HepG2 (cell line): ENCODE measurements at regions not wholly inside any gene's neighbourhood (a gene's known extent, or its start where the extent isn't known, plus 50 kb on each side); places are given as distances from the start of the nearest gene placed in this dataset.

Experiments
- ATF4 ChIP-seq, 2 experiments: fragments of 450-650 bp in 1 of 2; sonication (generic) in 1 of 2; formaldehyde crosslinking; IDR thresholded peaks; 2 replicates each; pipeline versions ENCODE4 v1.5.0 to v1.8.0; 2020 to 2022; ENCODE audit warnings: mild to moderate bottlenecking in 1 of 2, missing genetic modification reagents in 1 of 2
- ATF7-NPFF ChIP-seq: sonication (generic); formaldehyde crosslinking; IDR thresholded peaks from 2 replicates; pipeline ENCODE4 v1.8.1; 2023; ENCODE audit warnings: mild to moderate bottlenecking, low read depth, missing genetic modification reagents, moderate library complexity
- CEBPG ChIP-seq: IDR thresholded peaks from 2 replicates; pipeline ENCODE4 v1.6.1; 2016
- CREM ChIP-seq, 2 experiments: sonication (generic) in 1 of 2; formaldehyde crosslinking in 1 of 2; IDR thresholded peaks; 2 replicates each; pipeline versions ENCODE4 v1.4.0 to v1.6.1; 2016 to 2020; ENCODE audit warnings: antibody characterized with exemption in 1 of 2, mild to moderate bottlenecking in 1 of 2, missing genetic modification reagents in 1 of 2
- EP300 ChIP-seq, 3 experiments: sonication (generic) in 1 of 3; formaldehyde crosslinking in 1 of 3; IDR thresholded peaks; 2 replicates each; pipeline versions ENCODE4 v1.5.1 to v1.6.1; 2011 to 2020; ENCODE audit warnings: low read depth in 2 of 3, low read length in 2 of 3, borderline replicate concordance in 1 of 3, improper control_type of control experiment in 1 of 3, mild to moderate bottlenecking in 1 of 3, missing genetic modification reagents in 1 of 3, moderate library complexity in 1 of 3
- ERF ChIP-seq: IDR thresholded peaks from 2 replicates; pipeline ENCODE4 v1.6.1; 2018; ENCODE audit warnings: missing biosample characterization, missing genetic modification reagents
- FOSL2 ChIP-seq: sonication (generic); formaldehyde crosslinking; IDR thresholded peaks from 2 replicates; pipeline ENCODE4 v1.4.0; 2020; ENCODE audit warnings: missing genetic modification reagents
- FOXA1 ChIP-seq, 2 experiments: fragments of 450-650 bp in 1 of 2; sonication (generic) in 1 of 2; formaldehyde crosslinking in 1 of 2; IDR thresholded peaks; 2 replicates each; pipeline versions ENCODE4 v1.4.0 to v1.6.1; 2016 to 2020; ENCODE audit warnings: missing genetic modification reagents in 1 of 2
- FOXO1 ChIP-seq: sonication (generic); formaldehyde crosslinking; IDR thresholded peaks from 2 replicates; pipeline ENCODE4 v1.4.0; 2020; ENCODE audit warnings: missing genetic modification reagents
- GATAD2A ChIP-seq: IDR thresholded peaks from 2 replicates; pipeline ENCODE4 v1.6.1; 2016
- HMG20A ChIP-seq: IDR thresholded peaks from 2 replicates; pipeline ENCODE4 v1.6.1; 2016; ENCODE audit warnings: borderline replicate concordance
- HOMEZ ChIP-seq: IDR thresholded peaks from 2 replicates; pipeline ENCODE4 v1.6.1; 2016; ENCODE audit warnings: low read depth
- IKZF5 ChIP-seq: IDR thresholded peaks from 2 replicates; pipeline ENCODE4 v1.6.1; 2018; ENCODE audit warnings: missing genetic modification reagents, mild to moderate bottlenecking, missing compliant biosample characterization
- IRF2 ChIP-seq: IDR thresholded peaks from 2 replicates; pipeline ENCODE4 v1.6.1; 2018; ENCODE audit warnings: missing genetic modification reagents, missing compliant biosample characterization
- NFATC3 ChIP-seq: sonication (generic); formaldehyde crosslinking; IDR thresholded peaks from 2 replicates; pipeline ENCODE4 v1.5.1; 2020; ENCODE audit warnings: mild to moderate bottlenecking, missing genetic modification reagents
- NR2F6 ChIP-seq, 2 experiments: IDR thresholded peaks; 2 replicates each; pipeline ENCODE4 v1.6.1; 2016; ENCODE audit warnings: antibody characterized with exemption in 1 of 2, mild to moderate bottlenecking in 1 of 2
- REPIN1 ChIP-seq: sonication (generic); formaldehyde crosslinking; IDR thresholded peaks from 2 replicates; pipeline ENCODE4 v1.8.0; 2022; ENCODE audit warnings: missing genetic modification reagents, low read depth, mild to moderate bottlenecking, borderline replicate concordance
- RXRB ChIP-seq: IDR thresholded peaks from 2 replicates; pipeline ENCODE4 v1.6.1; 2016; ENCODE audit warnings: borderline replicate concordance, missing genetic modification reagents, missing compliant biosample characterization
- SRSF4 ChIP-seq: fragments of 200-400 bp; formaldehyde crosslinking; IDR thresholded peaks from one replicate; pipeline ENCODE4 v1.6.1; 2018; ENCODE audit warnings: mild to moderate bottlenecking, low read depth, low read length, moderate library complexity; ENCODE audit not compliant: poor library complexity, severe bottlenecking
- ZNF124 ChIP-seq: sonication (generic); formaldehyde crosslinking; IDR thresholded peaks from 2 replicates; pipeline ENCODE4 v1.4.0; 2020; ENCODE audit warnings: missing genetic modification reagents
- ZNF260 ChIP-seq: sonication (generic); formaldehyde crosslinking; IDR thresholded peaks from 2 replicates; pipeline ENCODE4 v1.4.0; 2020; ENCODE audit warnings: missing genetic modification reagents, low read depth, mild to moderate bottlenecking, borderline replicate concordance
- ZNF563 ChIP-seq: sonication (generic); formaldehyde crosslinking; IDR thresholded peaks from 2 replicates; pipeline ENCODE4 v1.8.0; 2022; ENCODE audit warnings: mild to moderate bottlenecking, moderate library complexity, missing genetic modification reagents
- ZNF567 ChIP-seq: sonication (generic); formaldehyde crosslinking; IDR thresholded peaks from 2 replicates; pipeline ENCODE4 v1.8.1; 2023; ENCODE audit warnings: mild to moderate bottlenecking, missing genetic modification reagents, borderline replicate concordance
- TF ChIP-seq, protein P1 (sequence below): sonication (generic); formaldehyde crosslinking; IDR thresholded peaks from 2 replicates; pipeline ENCODE4 v1.8.0; 2022; ENCODE audit warnings: mild to moderate bottlenecking, missing genetic modification reagents, moderate library complexity

GRCh38 chr3:41102053-41102556 is 97.2 kb upstream of the CTNNB1 start (continued):
- peak in 1 of 2 experiments; percentile 96; a peak in 2 of 4 replicates for TF ChIP-seq ATF4 (CRISPR knock-in tag; IDR thresholded peaks at IDR 0.05)
- TF ChIP-seq ATF7-NPFF (CRISPR knock-in tag) = no peak
- TF ChIP-seq FOXA1 (IDR thresholded peaks at IDR 0.05) = no peak
- TF ChIP-seq FOXA1 (CRISPR knock-in tag; IDR thresholded peaks at IDR 0.05) = peak; percentile 56
- TF ChIP-seq ERF (CRISPR knock-in tag) = no peak
- no peak for TF ChIP-seq ZNF260
- no peak for TF ChIP-seq SRSF4
- TF ChIP-seq, protein P1, sequence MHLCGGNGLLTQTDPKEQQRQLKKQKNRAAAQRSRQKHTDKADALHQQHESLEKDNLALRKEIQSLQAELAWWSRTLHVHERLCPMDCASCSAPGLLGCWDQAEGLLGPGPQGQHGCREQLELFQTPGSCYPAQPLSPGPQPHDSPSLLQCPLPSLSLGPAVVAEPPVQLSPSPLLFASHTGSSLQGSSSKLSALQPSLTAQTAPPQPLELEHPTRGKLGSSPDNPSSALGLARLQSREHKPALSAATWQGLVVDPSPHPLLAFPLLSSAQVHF = no peak
- TF ChIP-seq HOMEZ (CRISPR knock-in tag) = peak; percentile 62; the same call in 1 of the 2 replicates
- TF ChIP-seq CEBPG (CRISPR knock-in tag) = peak; percentile 86
- TF ChIP-seq ZNF124 (CRISPR knock-in tag) = 0 out of 2 replicates have a peak, but pooled peaks have one; percentile 45
- TF ChIP-seq GATAD2A (CRISPR knock-in tag) = peak; percentile 84
- peak; percentile 81 for TF ChIP-seq FOSL2 (CRISPR knock-in tag)
- peak in 1 of 2 experiments; percentile 44; a peak in 2 of 4 replicates for TF ChIP-seq EP300 (IDR thresholded peaks at IDR 0.05; ENCODE audit: low read depth in 2 of 2, low read length in 2 of 2)
- TF ChIP-seq EP300 (CRISPR knock-in tag; IDR thresholded peaks at IDR 0.05; ENCODE audit: borderline replicate concordance) = peak; percentile 51; the same call in 1 of the 2 replicates
- no peak for TF ChIP-seq NR2F6 (IDR thresholded peaks at IDR 0.05)
- TF ChIP-seq NR2F6 (CRISPR knock-in tag; IDR thresholded peaks at IDR 0.05) = peak; percentile 45; the same call in 1 of the 2 replicates
- peak; percentile 51; the same call in 1 of the 2 replicates for TF ChIP-seq REPIN1
- TF ChIP-seq FOXO1 (CRISPR knock-in tag) = peak; percentile 19; the same call in 1 of the 2 replicates
- no peak for TF ChIP-seq ZNF563 (CRISPR knock-in tag)
- TF ChIP-seq IRF2 (CRISPR knock-in tag) = peak; percentile 62; the same call in 1 of the 2 replicates
- 0 out of 2 replicates have a peak, but pooled peaks have one; percentile 30 for TF ChIP-seq IKZF5 (CRISPR knock-in tag)
- TF ChIP-seq HMG20A (CRISPR knock-in tag) = peak; percentile 52; the same call in 1 of the 2 replicates
- no peak; the same call in 1 of the 2 replicates for TF ChIP-seq CREM (IDR thresholded peaks at IDR 0.05)
- no peak for TF ChIP-seq CREM (CRISPR knock-in tag; IDR thresholded peaks at IDR 0.05)
- peak; percentile 50; the same call in 1 of the 2 replicates for TF ChIP-seq RXRB (CRISPR knock-in tag)
- TF ChIP-seq ZNF567 (CRISPR knock-in tag) = no peak
- no peak for TF ChIP-seq NFATC3 (CRISPR knock-in tag)
